OCI-LY7 (cell line): ENCODE measurements at regions not wholly inside any gene's neighbourhood (a gene's known extent, or its start where the extent isn't known, plus 50 kb on each side); places are given as distances from the start of the nearest gene placed in this dataset.
A peak's percentile ranks its signal among the peaks of the same experiment; 100 is the strongest.

Source experiments
- BruUV-seq: library from RNA; stranded (reverse); fragments of 400-500 nt; replicated peaks from 2 replicates; lab custom pipeline; 2021; lab: Mats Ljungman, UMichigan
- CTCF ChIA-PET: fragments of 300-600 bp; sonication (Branson Sonifier 250); formaldehyde crosslinking; loops from one replicate; lab custom pipeline; 2022; ENCODE audit warnings: antibody characterized with exemption; ENCODE audit not compliant: unreplicated experiment; lab: Charles Lee
- POLR2A ChIA-PET: fragments of 300-600 bp; sonication (Branson Sonifier 250); formaldehyde crosslinking; loops from one replicate; lab custom pipeline; 2022; ENCODE audit warnings: antibody characterized with exemption; lab: Charles Lee
- DNase-seq: peaks from one replicate; pipeline ENCODE4 v3.0.0-alpha.2; 2015; ENCODE audit warnings: low spot score
- H2AFZ ChIP-seq: fragments of 200-600 bp; sonication (generic), shearing (Covaris generic); 2 replicates; pipeline ENCODE4 v1.6.1; 2014; ENCODE audit warnings: mild to moderate bottlenecking, antibody characterized with exemption, low read length, moderate library complexity
- H3K27ac ChIP-seq: fragments of 200-600 bp; sonication (generic); 2 replicates; pipeline ENCODE4 v1.5.1; 2014; ENCODE audit warnings: mixed run types, low read depth, mild to moderate bottlenecking, moderate library complexity, low read length, inconsistent platforms; ENCODE audit not compliant: poor library complexity, severe bottlenecking
- H3K36me3 ChIP-seq: fragments of 200-600 bp; sonication (generic); 2 replicates; pipeline ENCODE4 v1.6.1; 2014; ENCODE audit warnings: mild to moderate bottlenecking, antibody characterized with exemption, low read length, moderate library complexity, mixed read lengths; ENCODE audit not compliant: insufficient read depth
- H3K4me1 ChIP-seq: fragments of 200-600 bp; sonication (generic); 2 replicates; pipeline ENCODE4 v1.5.1; 2014; ENCODE audit warnings: mild to moderate bottlenecking, low read length; ENCODE audit not compliant: insufficient read depth, poor library complexity, severe bottlenecking
- H3K4me2 ChIP-seq: fragments of 200-600 bp; sonication (generic); 2 replicates; pipeline ENCODE4 v1.6.1; 2014; ENCODE audit warnings: mild to moderate bottlenecking, low read length
- H3K4me3 ChIP-seq: fragments of 200-600 bp; sonication (generic); 2 replicates; pipeline ENCODE4 v1.5.1; 2014; ENCODE audit warnings: mild to moderate bottlenecking, low read depth, low read length; ENCODE audit not compliant: poor library complexity, severe bottlenecking
- H3K79me2 ChIP-seq: fragments of 200-600 bp; sonication (generic); 2 replicates; pipeline ENCODE4 v1.6.1; 2016; ENCODE audit warnings: low read depth, mild to moderate bottlenecking, low read length, moderate library complexity, mixed read lengths; ENCODE audit not compliant: insufficient read depth
- H3K9me2 ChIP-seq: fragments of 200-600 bp; sonication (generic); 2 replicates; pipeline ENCODE4 v1.6.1; 2016; ENCODE audit warnings: mild to moderate bottlenecking, low read length, mixed read lengths; ENCODE audit not compliant: insufficient read depth
- H3K9me3 ChIP-seq: fragments of 200-600 bp; sonication (generic); 2 replicates; pipeline ENCODE4 v1.6.1; 2014; ENCODE audit warnings: mild to moderate bottlenecking, mixed run types, low read length, mixed read lengths
- H4K20me1 ChIP-seq: fragments of 200-600 bp; sonication (generic); 2 replicates; pipeline ENCODE4 v1.6.1; 2014; ENCODE audit warnings: mild to moderate bottlenecking, antibody characterized with exemption, low read length, moderate library complexity, mixed read lengths; ENCODE audit not compliant: insufficient read depth
- EZH2phosphoT487 ChIP-seq: fragments of 200-600 bp; sonication (generic); IDR thresholded peaks from 2 replicates; pipeline ENCODE4 v1.6.1; 2018; ENCODE audit warnings: low read depth, borderline replicate concordance, mild to moderate bottlenecking, mixed run types, antibody characterized with exemption, low read length, moderate library complexity, mixed read lengths
- intact Hi-C: fragments of 100-400 bp; cut with micrococcal nuclease; formaldehyde crosslinking; loops from one replicate; pipeline ENCODE4 v1.10.0; 2022; ENCODE audit not compliant: unreplicated experiment
- TF ChIP-seq, protein P1 (sequence below): fragments of 200-600 bp; sonication (generic); conservative IDR thresholded peaks from 2 replicates; pipeline ENCODE4 v1.5.1; 2014; ENCODE audit warnings: mild to moderate bottlenecking, antibody characterized with exemption, low read length, moderate library complexity, mixed read lengths

DNA sequence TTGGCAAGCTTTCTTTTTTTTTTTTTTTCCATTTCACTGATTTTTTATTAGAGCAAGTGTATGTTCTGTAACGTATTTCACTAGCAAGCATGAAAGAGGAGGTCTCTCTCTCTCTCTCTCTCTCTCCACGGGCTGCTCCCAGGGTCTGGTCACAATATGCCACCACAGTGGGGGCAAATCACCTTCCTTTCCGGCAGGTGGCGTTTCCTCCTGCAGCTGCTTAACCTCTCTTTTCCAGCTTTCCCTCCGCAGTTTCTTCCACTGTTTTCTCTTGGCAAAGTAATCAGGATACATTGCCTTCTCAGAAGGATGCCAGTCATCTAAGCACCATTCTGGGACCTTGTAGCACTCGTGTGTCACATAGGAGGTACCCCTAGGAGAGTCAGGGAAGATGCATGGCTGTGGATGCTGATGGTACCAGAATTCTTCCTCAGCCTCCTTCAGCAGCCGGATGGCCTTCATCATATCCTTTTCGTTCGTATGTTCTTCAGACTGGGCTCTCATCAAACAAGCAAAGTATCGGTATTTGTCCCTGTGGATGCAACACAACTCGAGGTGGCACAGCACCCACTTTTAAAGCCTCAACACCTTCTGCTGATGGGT lies 197.3 kb upstream of the PODXL start:
- CTCF ChIA-PET: no interaction called here
- Histone ChIP-seq H3K4me2 (no peak overlapping the region), H3K27ac (no peak overlapping the region), H3K9me3 (no peaks in the 10 kb centered on the region), H3K9me2 (no peaks in the 10 kb centered on the region), H2AFZ (no peak overlapping the region), H3K36me3 (no peaks in the 10 kb centered on the region), H3K79me2 (no peaks in the 10 kb centered on the region), H4K20me1 (no peaks in the 10 kb centered on the region), H3K4me3 (no peak overlapping the region), H3K4me1 (no peaks in the 10 kb centered on the region)
- TF ChIP-seq, protein P1, sequence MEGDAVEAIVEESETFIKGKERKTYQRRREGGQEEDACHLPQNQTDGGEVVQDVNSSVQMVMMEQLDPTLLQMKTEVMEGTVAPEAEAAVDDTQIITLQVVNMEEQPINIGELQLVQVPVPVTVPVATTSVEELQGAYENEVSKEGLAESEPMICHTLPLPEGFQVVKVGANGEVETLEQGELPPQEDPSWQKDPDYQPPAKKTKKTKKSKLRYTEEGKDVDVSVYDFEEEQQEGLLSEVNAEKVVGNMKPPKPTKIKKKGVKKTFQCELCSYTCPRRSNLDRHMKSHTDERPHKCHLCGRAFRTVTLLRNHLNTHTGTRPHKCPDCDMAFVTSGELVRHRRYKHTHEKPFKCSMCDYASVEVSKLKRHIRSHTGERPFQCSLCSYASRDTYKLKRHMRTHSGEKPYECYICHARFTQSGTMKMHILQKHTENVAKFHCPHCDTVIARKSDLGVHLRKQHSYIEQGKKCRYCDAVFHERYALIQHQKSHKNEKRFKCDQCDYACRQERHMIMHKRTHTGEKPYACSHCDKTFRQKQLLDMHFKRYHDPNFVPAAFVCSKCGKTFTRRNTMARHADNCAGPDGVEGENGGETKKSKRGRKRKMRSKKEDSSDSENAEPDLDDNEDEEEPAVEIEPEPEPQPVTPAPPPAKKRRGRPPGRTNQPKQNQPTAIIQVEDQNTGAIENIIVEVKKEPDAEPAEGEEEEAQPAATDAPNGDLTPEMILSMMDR: peak; percentile 71
- TF ChIP-seq EZH2phosphoT487: no peak
- intact Hi-C loops: no loop called here
- POLR2A ChIA-PET: no interaction called here
- DNase-seq: peak; percentile 3
- no TSS peak for BruUV-seq

DNA sequence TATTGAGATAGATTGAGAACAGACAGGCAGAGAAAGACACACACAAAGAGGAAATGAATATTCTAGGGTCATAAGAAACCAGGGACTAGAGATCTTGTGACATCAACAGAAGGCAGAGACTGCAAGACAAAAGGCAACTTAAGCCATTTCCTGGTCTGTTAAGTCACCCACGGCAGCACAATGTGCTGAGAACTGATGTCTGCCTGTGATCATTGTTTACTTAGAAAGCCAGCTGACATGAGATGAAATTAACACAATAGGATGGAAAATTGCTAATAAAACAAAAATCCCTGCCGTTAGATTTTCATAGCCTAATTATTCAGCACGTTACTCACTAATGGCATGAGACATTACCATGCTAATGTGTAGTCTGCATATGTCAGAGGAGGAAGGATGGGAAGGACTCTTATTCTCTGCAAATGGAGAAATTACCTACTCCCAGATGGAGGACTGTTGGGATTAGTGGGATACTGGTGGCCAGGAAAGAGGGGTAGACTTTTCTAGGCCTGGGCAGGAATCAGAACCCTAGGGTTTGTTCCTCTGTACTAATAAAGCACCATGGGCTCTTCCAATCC lies 191.3 kb upstream of the PODXL start:
- H3K27ac ChIP-seq: no peak overlapping the region
- no peaks in the 10 kb centered on the region for H3K9me3 ChIP-seq
- no peak overlapping the region for H2AFZ ChIP-seq
- ChIA-PET POLR2A (no interaction called here), CTCF (interaction anchor here (0.6 kb wide), 1 partner anchor 10 kb away, joined by 4 read pairs; no protein-coding TSS in a partner anchor)
- TF ChIP-seq EZH2phosphoT487: no peak
- TF ChIP-seq, protein P1: no peak
- H3K79me2 ChIP-seq: no peaks in the 10 kb centered on the region
- no peak overlapping the region for H3K4me3 ChIP-seq
- no peaks in the 10 kb centered on the region for H4K20me1 ChIP-seq
- DNase-seq: no peak
- no peaks in the 10 kb centered on the region for H3K9me2 ChIP-seq
- no peak overlapping the region for H3K4me2 ChIP-seq
- intact Hi-C loops: no loop called here
- BruUV-seq: no TSS peak
- no peaks in the 10 kb centered on the region for H3K36me3 ChIP-seq
- H3K4me1 ChIP-seq: no peaks in the 10 kb centered on the region
